ENCODE measurements at regions not wholly inside any gene's neighbourhood (a gene's known extent, or its start where the extent isn't known, plus 50 kb on each side); places are given as distances from the start of the nearest gene placed in this dataset.

DNA sequence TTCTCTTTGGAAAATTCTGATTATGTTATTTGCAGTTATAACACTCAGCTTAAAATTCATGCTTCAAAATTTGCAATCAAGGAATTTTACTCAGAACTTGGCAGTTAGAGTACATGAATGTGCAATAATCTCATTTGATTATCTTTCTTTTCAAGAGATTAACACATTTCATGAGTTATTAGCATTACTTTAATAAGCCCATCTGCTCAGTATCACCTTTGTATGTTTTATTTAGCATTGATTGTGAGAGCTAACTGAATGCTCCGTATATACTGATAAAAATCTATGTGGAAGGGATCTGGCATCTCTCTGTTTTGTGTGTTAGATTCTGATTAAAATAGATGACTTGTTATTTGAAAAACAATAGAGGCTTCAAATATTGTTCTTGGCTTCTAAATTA lies 55.6 kb upstream of the CPNE8 start:
- TF ChIP-seq CTCF (conservative IDR thresholded peaks at IDR 0.05; ENCODE audit: low read depth, low read length) = no peak
- no peak for TF ChIP-seq EZH2 (IDR thresholded peaks at IDR 0.05; ENCODE audit: borderline replicate concordance, low read depth, low read length, poor library complexity, severe bottlenecking)
